Stimulated activated CD4-positive, alpha-beta T cell treated with anti-CD3 and anti-CD28 coated beads, Interleukin-2, amount 100 ng/mL, for 48 hours (primary cell): ENCODE measurements at regions not wholly inside any gene's neighbourhood (a gene's known extent, or its start where the extent isn't known, plus 50 kb on each side); places are given as distances from the start of the nearest gene placed in this dataset.

ENCODE experiments used
- DNase-seq, 2 donors: peaks; one replicate each; pipeline ENCODE4 v3.0.0-alpha.2; 2020

DNA sequence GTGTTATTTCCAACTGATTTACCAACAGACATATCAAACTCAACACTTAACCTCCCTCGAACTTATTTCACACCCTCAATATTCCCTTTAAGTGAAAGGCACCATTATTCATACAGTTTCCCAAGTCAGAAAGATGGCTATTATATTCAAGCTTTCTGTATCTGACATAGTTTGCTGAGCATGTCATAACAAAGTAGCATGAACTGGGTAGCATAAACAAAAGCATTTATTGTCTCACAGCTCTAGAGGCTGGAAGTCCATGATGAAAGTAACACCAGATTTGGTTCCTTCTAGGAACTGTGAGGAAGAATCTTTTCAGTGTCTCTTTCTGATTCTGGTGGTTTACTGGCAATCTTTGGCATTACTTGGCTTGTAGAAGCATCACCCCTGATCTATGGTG lies 1388.6 kb downstream of the TECRL start:
- no peak for DNase-seq

DNA sequence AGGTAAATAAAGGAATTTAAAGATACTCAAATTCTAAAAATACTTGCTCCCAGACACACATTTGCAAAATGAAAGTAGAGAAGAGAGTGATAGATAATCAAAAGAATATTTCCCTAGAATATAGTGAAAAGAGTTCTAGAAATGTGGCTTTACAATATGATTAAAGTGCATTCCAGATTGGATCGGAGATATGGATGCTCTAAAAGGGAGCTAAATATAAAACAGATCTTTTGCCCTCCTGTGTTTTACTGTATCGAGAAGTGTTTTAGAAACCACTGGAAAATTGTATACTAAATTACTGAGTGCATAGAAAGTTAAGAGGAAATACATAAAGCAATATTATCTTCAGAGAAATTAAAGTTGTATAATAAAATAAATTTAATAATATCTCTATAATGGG lies 1392.0 kb downstream of the TECRL start:
- no peak for DNase-seq

DNA sequence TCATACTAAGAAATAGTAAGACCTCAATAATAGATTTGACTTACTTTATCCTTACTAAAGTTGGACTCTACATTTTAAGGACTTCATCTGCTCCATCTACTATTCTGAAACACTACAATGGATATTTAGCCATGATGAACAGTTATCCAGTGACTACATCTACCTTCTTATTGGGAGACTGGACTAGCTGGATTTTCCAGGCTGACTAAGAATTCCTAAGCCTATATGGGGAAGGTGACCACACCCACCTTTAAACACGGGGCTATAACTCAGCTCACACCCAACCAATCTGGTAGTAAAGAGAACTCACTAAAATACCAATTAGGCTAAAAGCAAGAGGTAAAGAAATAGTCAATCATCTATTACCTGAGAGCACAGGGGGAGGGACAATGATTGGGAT lies 1438.4 kb downstream of the TECRL start:
- DNase-seq, result no peak

DNA sequence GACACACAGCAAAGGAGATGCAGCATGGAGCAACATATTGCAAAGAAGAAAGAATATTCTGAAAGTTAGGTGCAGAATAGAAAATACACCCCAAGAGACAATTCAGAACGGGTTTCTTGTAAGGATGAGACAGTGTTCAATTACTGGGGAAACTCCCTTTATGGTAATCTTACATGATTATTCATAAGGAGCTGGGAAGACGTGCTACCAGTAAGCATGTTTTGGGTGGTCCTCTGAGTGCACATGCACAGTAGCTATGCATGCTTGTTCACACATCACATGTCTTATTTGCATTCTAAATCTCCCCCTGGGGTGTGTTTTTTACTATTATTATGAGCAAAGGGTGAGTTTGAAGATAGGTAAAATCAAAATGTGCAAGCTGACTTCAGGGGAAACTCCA lies 1448.8 kb downstream of the TECRL start:
- no peak for DNase-seq

DNA sequence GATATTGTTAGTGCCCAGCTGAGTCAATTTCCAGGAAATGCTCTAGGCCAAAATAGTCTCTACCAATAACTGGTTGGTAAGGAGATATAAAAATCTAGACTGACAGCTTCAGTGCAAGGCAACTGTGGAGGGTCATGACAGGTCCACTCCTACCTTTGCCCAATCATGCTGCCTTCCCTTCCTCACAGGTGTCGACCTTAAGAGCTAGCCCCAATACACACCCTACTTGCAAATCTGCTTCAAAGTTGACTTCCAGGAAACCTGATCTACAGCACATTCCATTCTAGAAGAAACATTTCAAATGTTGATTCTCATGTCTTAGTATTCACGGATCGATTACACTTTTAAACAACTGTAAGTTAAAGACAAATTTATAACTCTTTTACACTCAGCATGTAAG lies 1455.5 kb downstream of the TECRL start:
- DNase-seq, result no peak

DNA sequence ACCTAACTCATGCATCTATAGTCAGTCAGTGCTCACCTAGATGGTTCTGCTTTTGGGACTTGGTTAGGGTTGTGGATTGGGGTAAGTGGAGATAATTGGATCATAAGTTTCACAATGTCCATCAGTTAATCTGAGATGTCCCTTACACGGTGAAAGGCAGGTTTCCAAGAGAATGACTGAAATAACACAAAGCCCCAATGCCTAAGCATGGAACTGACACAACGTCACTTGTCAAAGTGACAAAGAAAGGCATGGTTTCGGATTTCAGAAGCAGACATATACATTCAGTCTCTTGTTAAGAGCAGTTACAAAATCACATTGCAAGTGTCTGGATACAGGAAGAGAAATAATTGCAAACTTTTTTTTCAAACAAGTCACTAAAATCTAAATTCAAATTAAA lies 1456.9 kb downstream of the TECRL start:
- DNase-seq, result no peak

DNA sequence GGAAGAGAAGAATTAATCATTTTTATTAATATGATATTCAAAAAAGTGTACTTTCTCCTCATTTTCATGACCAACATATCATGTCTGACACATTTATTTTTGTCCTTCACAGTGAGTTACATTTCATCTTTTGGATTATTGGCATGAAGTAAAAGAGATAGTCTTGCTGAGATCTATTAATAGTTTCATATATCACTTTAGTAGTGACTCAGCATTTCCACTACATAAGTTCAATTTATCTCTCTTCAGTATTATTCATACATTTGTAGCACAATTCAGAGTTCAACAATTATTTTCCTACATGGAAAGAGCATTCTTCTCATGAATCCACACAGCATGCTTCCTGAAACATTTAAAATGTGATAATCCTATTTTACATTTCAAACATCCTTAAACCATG lies 1461.1 kb downstream of the TECRL start:
- DNase-seq, result no peak

- DNase-seq, result no peak
Measured at GRCh38 chr4:62940229-62940628, 1469.0 kb downstream of the TECRL start.

DNA sequence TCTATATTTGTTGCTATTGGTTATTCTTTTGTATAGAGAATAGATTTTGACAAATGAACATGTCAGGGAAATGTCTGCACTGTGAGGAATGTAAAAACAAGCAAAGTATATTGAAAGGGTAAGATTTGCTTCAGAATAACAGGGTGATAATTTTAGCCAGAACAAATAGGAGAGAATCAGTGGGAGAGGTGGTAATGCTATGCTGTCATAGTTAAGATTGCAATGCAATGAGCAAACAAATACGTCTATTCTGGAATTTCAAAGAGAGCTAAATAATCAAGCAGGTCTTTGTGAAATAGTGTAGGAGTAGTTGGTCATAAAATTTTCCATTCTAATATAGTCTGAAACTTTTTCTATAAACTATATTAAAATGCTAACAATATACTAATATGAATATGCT lies 1478.4 kb downstream of the TECRL start:
- no peak for DNase-seq

- DNase-seq, result no peak
Measured at GRCh38 chr4:62928483-62928882, 1480.8 kb downstream of the TECRL start.

DNA sequence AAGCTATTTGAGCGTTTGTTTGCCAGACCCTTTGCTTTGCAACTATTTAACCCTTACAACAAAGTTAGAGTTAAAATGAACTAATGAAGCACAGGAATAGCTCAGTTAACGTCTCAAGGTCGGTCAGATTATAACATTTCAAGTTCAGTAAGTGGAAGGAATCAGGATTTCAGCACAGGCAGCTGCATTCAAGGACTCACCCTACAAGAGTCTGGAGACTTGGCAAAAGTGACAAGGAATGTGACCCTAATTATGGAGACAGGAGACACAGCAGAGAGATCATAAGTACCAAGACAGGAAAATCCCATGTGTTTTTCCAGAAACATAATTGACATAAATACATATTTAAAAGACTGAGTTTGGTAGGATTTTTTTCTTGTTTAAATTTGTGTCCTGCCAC lies 1481.7 kb downstream of the TECRL start:
- DNase-seq, result no peak

- DNase-seq, result no peak
Measured at GRCh38 chr4:62923783-62924182, 1485.5 kb downstream of the TECRL start.

- DNase-seq, result no peak
Measured at GRCh38 chr4:62917649-62918048, 1491.6 kb downstream of the TECRL start.

GRCh38 chr4:62914758-62915157 lies 1494.5 kb downstream of the TECRL start:
- no peak for DNase-seq

DNA sequence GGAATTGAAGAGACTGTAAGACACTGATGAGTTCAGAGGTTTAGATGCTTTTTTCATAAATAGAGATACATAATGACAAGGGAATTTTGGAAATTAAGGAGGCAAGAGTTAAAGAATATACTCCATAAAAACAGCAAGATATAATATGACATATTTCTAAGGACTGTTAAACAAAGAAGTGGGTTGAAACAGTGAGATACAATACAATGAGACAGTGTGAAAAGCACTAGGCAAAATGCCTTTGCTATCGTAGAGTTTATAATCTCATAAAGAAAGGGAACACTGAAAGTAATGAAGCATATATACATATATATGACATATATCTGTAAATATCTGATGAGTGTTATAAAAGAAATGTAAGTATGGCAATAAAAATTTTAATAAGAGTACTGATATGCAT lies 1496.2 kb downstream of the TECRL start:
- no peak for DNase-seq

DNA sequence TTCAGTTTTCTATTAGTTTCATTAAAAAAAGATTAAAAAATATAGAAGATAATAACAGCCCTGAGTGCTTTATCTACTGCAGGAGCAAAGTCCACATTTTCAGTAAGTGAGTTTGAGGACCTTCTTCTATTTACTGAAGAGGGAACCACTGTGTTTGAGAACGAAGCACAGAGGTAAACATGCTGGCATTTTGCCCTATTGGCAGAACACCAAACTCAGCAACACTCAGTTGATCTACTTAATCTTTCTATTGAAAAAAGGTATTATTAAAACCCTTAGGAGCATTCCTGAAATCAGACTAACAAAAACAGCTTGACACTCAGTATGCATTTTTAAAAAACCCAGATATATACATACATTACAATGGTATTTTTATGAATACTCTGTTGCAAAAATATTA lies 1496.7 kb downstream of the TECRL start:
- no peak for DNase-seq

- DNase-seq, result no peak
Measured at GRCh38 chr4:62909238-62909637, 1500.0 kb downstream of the TECRL start.

- DNase-seq, result no peak
Measured at GRCh38 chr4:62901101-62901500, 1508.1 kb downstream of the TECRL start.

- no peak for DNase-seq
Measured at GRCh38 chr4:62899646-62900364, 1509.4 kb downstream of the TECRL start.

DNA sequence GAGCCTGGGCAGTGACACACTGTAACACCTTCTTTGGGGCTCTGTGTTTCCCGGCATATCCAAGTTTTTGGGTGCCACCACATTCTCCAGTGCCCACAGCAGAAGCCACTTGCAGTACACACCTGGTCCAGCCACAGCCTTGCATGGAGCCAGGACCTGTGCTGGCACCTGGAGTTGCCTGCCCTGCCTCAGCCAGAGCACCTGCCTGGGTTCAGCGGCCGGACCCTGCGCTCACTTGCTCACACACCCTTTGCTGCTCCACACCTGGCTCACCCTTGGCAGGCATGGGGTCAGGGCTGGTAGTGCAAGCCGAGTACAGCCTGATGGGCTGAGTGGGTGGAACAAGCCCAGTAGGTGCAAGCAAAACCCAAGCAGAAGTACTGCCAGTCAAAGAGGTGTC lies 1511.1 kb downstream of the TECRL start:
- no peak for DNase-seq

DNA sequence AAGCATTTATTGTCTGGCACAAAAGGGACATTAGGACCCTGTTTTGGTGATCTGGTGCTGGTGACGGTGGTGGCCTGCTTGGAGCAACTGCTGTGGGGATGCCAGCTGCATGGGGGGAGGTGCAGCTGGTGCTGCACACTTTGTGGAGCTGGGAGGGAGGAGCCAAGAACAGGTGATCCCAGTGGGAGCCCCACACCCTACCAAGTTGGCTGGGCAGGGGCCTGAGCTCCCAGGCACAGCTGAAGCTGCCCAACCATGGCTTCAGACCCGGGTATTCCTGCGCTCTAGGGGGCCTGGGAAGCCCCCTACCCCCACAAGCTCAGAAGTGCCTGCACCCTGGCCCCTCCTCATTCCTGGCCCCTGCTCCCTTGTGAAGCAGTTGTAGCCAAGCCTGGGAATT lies 1512.5 kb downstream of the TECRL start:
- no peak for DNase-seq

GRCh38 chr4:62881901-62882300 lies 1527.3 kb downstream of the TECRL start:
- DNase-seq, result no peak

DNA sequence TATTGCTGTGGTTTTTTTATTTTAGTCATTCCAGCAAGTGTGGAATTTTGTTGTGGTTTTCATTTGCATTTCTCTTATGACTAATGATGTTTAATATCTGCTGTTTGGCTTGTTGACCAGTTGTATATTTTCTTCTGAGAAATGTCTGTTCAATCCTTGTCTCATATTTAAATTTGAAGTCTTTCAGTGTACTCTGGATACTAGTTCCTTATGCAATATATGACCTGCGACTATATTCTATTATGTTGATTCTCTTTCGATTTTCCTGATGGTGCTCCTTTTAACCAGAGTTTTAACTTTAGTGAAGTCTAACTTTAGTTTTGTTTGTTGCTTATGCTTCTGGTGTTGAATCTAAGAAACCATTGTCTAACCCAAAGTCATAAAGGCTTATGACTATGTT lies 1528.0 kb downstream of the TECRL start:
- no peak for DNase-seq

DNA sequence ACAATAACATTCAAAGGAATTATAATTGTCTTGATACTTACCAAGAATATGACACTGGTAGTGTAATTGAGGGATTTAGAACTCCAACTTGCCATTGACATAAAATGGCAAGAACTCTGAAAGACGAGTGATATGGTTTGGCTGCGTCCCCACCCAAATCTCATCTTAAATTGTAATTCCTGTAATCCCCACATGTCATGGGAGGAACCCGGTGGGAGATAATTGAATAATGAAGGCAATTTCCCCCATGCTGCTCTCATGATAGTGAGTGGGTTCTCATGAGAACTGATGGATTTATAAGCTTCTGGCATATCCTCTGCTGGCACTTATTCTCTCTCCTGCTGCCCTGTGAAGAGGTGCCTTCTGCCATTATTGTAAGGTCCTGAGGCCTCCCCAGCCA lies 1536.4 kb downstream of the TECRL start:
- no peak for DNase-seq

DNA sequence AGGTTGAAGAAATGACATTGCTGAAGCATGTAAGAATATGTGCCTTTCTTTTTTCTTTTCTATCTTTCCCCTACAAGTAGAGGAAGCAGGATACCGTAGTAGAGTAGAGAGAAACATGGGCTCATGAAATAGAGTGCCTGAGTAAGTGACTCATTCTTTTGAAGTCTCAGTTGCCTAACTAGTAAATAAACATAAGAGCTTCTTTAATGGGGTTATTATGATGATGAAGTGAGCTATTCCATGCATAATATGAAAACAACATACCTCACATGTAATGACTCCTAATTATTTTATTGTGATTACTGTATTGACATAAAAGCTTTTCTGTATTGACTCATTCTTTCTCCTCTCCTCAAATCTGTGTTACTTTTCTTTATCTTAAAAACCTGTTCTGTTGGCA lies 1538.2 kb downstream of the TECRL start:
- no peak for DNase-seq

GRCh38 chr4:62870451-62870850 lies 1538.8 kb downstream of the TECRL start:
- DNase-seq, result no peak
